Body of pancreas (tissue), 4 donors: ENCODE measurements at regions not wholly inside any gene's neighbourhood (a gene's known extent, or its start where the extent isn't known, plus 50 kb on each side); places are given as distances from the start of the nearest gene placed in this dataset.
A peak's percentile ranks its signal among the peaks of the same experiment; 100 is the strongest.
"Not testable (repeated sequence)": the region's sequence is repeated elsewhere in the genome, so short reads cannot be mapped to it uniquely, and the experiment has no call there.

Experiments
- ATAC-seq: fragments of 150-250 bp; one replicate; pipeline ENCODE4 v1.9.1; 2016
- DNase-seq, 4 donors: peaks; one replicate each; pipeline ENCODE4 v3.0.0-alpha.2; 2019
- H3K27ac ChIP-seq, 4 donors: fragments of 200-600 bp; sonication (generic); 1 replicate in 3 of 4; 2 replicates in 1 of 4; pipeline versions ENCODE4 v1.5.1 to v1.6.1; 2016 to 2019; ENCODE audit warnings: mild to moderate bottlenecking in 1 of 4, mixed read lengths in 1 of 4, moderate library complexity in 1 of 4
- H3K27me3 ChIP-seq, 2 donors: fragments of 200-600 bp; sonication (generic); one replicate each; pipeline ENCODE4 v1.6.0; 2016; ENCODE audit warnings: mild to moderate bottlenecking in 1 of 2
- H3K36me3 ChIP-seq, 2 donors: fragments of 200-600 bp; sonication (generic); replicated peaks in 1 of 2; 2 replicates each; pipeline ENCODE4 v1.5.1; 2016; ENCODE audit warnings: low read depth in 2 of 2; ENCODE audit not compliant: insufficient read depth in 1 of 2
- H3K4me1 ChIP-seq: fragments of 200-600 bp; sonication (generic); one replicate; pipeline ENCODE4 v1.6.0; 2016
- H3K4me3 ChIP-seq, 2 donors: fragments of 200-600 bp; sonication (generic); 1 replicate in 1 of 2; 2 replicates in 1 of 2; pipeline ENCODE4 v1.5.1; 2016 to 2019
- H3K9me3 ChIP-seq, 3 donors: fragments of 200-600 bp; sonication (generic); 1 replicate in 2 of 3; 2 replicates in 1 of 3; pipeline ENCODE4 v1.5.1; 2016
- CTCF ChIP-seq, 7 experiments: fragments of 450-650 bp in 4 of 7; fragments of 200-600 bp in 3 of 7; sonication (generic) in 3 of 7; IDR thresholded peaks; one replicate each; pipeline ENCODE4 v1.5.1; 2016 to 2019; ENCODE audit warnings: antibody characterized with exemption in 7 of 7
- POLR2A ChIP-seq, 3 donors: fragments of 450-650 bp; IDR thresholded peaks; one replicate each; pipeline ENCODE4 v1.6.1; 2016; ENCODE audit warnings: antibody characterized with exemption in 3 of 3, mild to moderate bottlenecking in 2 of 3
- WGBS, 2 donors: methylation state at CpG; one replicate each; pipeline ENCODE4 v1.1.5; 2017; 5-methylcytosine and 5-hydroxymethylcytosine counted together
- intact Hi-C: fragments of 100-400 bp; cut with DNase I; formaldehyde crosslinking; loops from one replicate; pipeline ENCODE4 v1.15.1; 2023

- WGBS, 2 donors, result 40 to 41% methylated on average over 12 of the region's 12 CpGs
- Histone ChIP-seq H3K27ac (no peak overlapping the region), H3K27me3 (no peaks in the 10 kb centered on the region), H3K4me3 (no peak overlapping the region), H3K9me3 (no peaks in the 10 kb centered on the region), H3K36me3 (no peaks in the 10 kb centered on the region), H3K4me1 (no peaks in the 10 kb centered on the region)
- TF ChIP-seq POLR2A (IDR thresholded peaks at IDR 0.05) (no peak), CTCF (IDR thresholded peaks at IDR 0.05) (no peak)
- intact Hi-C loops, result loop anchor here (10.0 kb wide), 1 partner anchor 122 kb away; no protein-coding TSS in a partner anchor
- DNase-seq (no peak), ATAC-seq (no peak)
Measured at GRCh38 chr3:159882790-159883779, 105.5 kb upstream of the IL12A start.

- Histone ChIP-seq H3K4me3 (no peak overlapping the region), H3K36me3 (no peaks in the 10 kb centered on the region), H3K27me3 (no peaks in the 10 kb centered on the region), H3K27ac (no peak overlapping the region), H3K4me1 (no peaks in the 10 kb centered on the region), H3K9me3 (no peaks in the 10 kb centered on the region)
- DNase-seq, result no peak
- no peak for ATAC-seq
- TF ChIP-seq CTCF (IDR thresholded peaks at IDR 0.05) (peak in 6 of 7 experiments; percentile 39 to 60 (median 58)), POLR2A (IDR thresholded peaks at IDR 0.05) (no peak)
- intact Hi-C loops, result loop anchor here (10.0 kb wide), 1 partner anchor 120 kb away; no protein-coding TSS in a partner anchor
- WGBS, 2 donors, result 59% methylated on average over 3 of the region's 3 CpGs
Measured at GRCh38 chr3:159884661-159885402, 103.8 kb upstream of the IL12A start.

- Histone ChIP-seq H3K4me1 (no peaks in the 10 kb centered on the region), H3K27ac (no peak overlapping the region), H3K27me3 (no peaks in the 10 kb centered on the region), H3K4me3 (no peak overlapping the region), H3K9me3 (no peaks in the 10 kb centered on the region), H3K36me3 (no peaks in the 10 kb centered on the region)
- no peak for DNase-seq
- intact Hi-C loops, result loop anchor here (10.0 kb wide), 1 partner anchor 119 kb away; no protein-coding TSS in a partner anchor
- ATAC-seq, result no peak
- TF ChIP-seq CTCF (IDR thresholded peaks at IDR 0.05), result no peak
- no peak for TF ChIP-seq POLR2A (IDR thresholded peaks at IDR 0.05)
- WGBS, 2 donors, result 69 to 77% methylated on average over 3 of the region's 3 CpGs
Measured at GRCh38 chr3:159886050-159886449, 102.6 kb upstream of the IL12A start.

- intact Hi-C loops, result loop anchor here (10.0 kb wide), 1 partner anchor 118 kb away; no protein-coding TSS in a partner anchor
- H3K27me3 ChIP-seq, ATAC-seq, H3K4me1 ChIP-seq, H3K36me3 ChIP-seq, H3K4me3 ChIP-seq, H3K27ac ChIP-seq, DNase-seq, H3K9me3 ChIP-seq: not testable (repeated sequence)
- WGBS, 2 donors, result 79 to 90% methylated on average over 6 of the region's 6 CpGs
Measured at GRCh38 chr3:159886530-159886929, 102.1 kb upstream of the IL12A start.

- intact Hi-C loops, result loop anchor here (10.0 kb wide), 1 partner anchor 118 kb away; no protein-coding TSS in a partner anchor
- no peak overlapping the region for H3K27ac ChIP-seq
- ATAC-seq, result no peak
Measured at GRCh38 chr3:159887168-159887567, 101.5 kb upstream of the IL12A start.

More at GRCh38 chr3:159887168-159887567, 101.5 kb upstream of the IL12A start:
- WGBS, 2 donors, result 78 to 80% methylated on average over 5 of the region's 5 CpGs
- H3K36me3 ChIP-seq, result no peaks in the 10 kb centered on the region
- TF ChIP-seq POLR2A (IDR thresholded peaks at IDR 0.05) (no peak), CTCF (IDR thresholded peaks at IDR 0.05) (no peak)
- no peaks in the 10 kb centered on the region for H3K4me1 ChIP-seq
- DNase-seq, result no peak
- H3K27me3 ChIP-seq, result no peaks in the 10 kb centered on the region
- H3K9me3 ChIP-seq, result no peaks in the 10 kb centered on the region
- H3K4me3 ChIP-seq, result no peak overlapping the region
